HCT116 (cell line): ENCODE measurements at regions not wholly inside any gene's neighbourhood (a gene's known extent, or its start where the extent isn't known, plus 50 kb on each side); places are given as distances from the start of the nearest gene placed in this dataset.

Source experiments
- ATAC-seq: fragments of 200-7000 bp; cut with Tn5 transposase; 2 replicates; pipeline ENCODE4 v1.9.1; 2020; ENCODE audit warnings: mild to moderate bottlenecking, moderate library complexity
- BruUV-seq: library from RNA; stranded (reverse); fragments of 400-500 nt; replicated peaks from 2 replicates; lab custom pipeline; 2021; lab: Mats Ljungman, UMichigan
- CTCF ChIA-PET: fragments of 300-600 bp; sonication (Branson Sonifier 250); formaldehyde crosslinking; loops from one replicate; lab custom pipeline; 2021; ENCODE audit warnings: antibody characterized with exemption; lab: Charles Lee
- POLR2A ChIA-PET: fragments of 300-600, 350-600 bp; sonication (Branson Sonifier 250); formaldehyde crosslinking; loops from one replicate; lab custom pipeline; 2021; ENCODE audit warnings: antibody characterized with exemption; lab: Charles Lee
- RAD21 ChIA-PET, 2 experiments: fragments of 300-600 bp; sonication (Branson Sonifier 250); formaldehyde crosslinking; loops; one replicate each; lab custom pipeline; 2023; ENCODE audit warnings: low total read pairs in 2 of 2; ENCODE audit not compliant: uncharacterized antibody in 2 of 2, unreplicated experiment in 2 of 2, low non-redundant PET in 1 of 2; lab: Charles Lee
- DNase-seq: peaks from one replicate; pipeline ENCODE4 v3.0.0-alpha.2; 2010; ENCODE audit warnings: low read depth, low spot score
- H2AFZ ChIP-seq: fragments of 200-600 bp; shearing (Covaris generic), sonication (generic); 2 replicates; pipeline ENCODE4 v1.6.1; 2017; ENCODE audit warnings: low read depth, mixed run types, mixed read lengths, antibody characterized with exemption, low read length; ENCODE audit not compliant: poor library complexity, severe bottlenecking
- H3K27ac ChIP-seq: 2 replicates; pipeline ENCODE4 v1.5.1; 2012; ENCODE audit warnings: low read depth, low read length
- H3K27me3 ChIP-seq: fragments of 200-600 bp; sonication (generic); 2 replicates; pipeline ENCODE4 v1.6.1; 2016; ENCODE audit warnings: mixed run types, low read length, mixed read lengths; ENCODE audit not compliant: insufficient read depth
- H3K36me3 ChIP-seq, 2 experiments: fragments of 200-500 bp in 1 of 2; fragments of 200-600 bp in 1 of 2; sonication (Bioruptor generic) in 1 of 2; sonication (generic) in 1 of 2; 2 replicates each; pipeline versions ENCODE4 v1.5.1 to v1.6.1; 2014 to 2016; ENCODE audit warnings: low read length in 2 of 2, inconsistent platforms in 1 of 2, mixed read lengths in 1 of 2, mixed run types in 1 of 2; ENCODE audit not compliant: insufficient read depth in 2 of 2, control insufficient read depth in 1 of 2
- H3K4me1 ChIP-seq, 2 experiments: fragments of 200-600 bp in 1 of 2; sonication (generic) in 1 of 2; 2 replicates each; pipeline versions ENCODE4 v1.5.1 to v1.6.1; 2012 to 2017; ENCODE audit warnings: low read length in 2 of 2, inconsistent platforms in 1 of 2, mild to moderate bottlenecking in 1 of 2, mixed read lengths in 1 of 2, mixed run types in 1 of 2, moderate library complexity in 1 of 2; ENCODE audit not compliant: insufficient read depth in 2 of 2, control insufficient read depth in 1 of 2
- H3K4me2 ChIP-seq: fragments of 200-600 bp; sonication (generic); 2 replicates; pipeline ENCODE4 v1.6.1; 2017; ENCODE audit warnings: mixed run types, low read length, mixed read lengths
- H3K4me3 ChIP-seq, 2 experiments: fragments of 200-600 bp in 1 of 2; sonication (generic) in 1 of 2; replicated peaks in 1 of 2; 2 replicates each; pipeline ENCODE4 v1.5.1; 2011 to 2016; ENCODE audit warnings: low read length in 2 of 2, control low read depth in 1 of 2, low read depth in 1 of 2, mild to moderate bottlenecking in 1 of 2, mixed read lengths in 1 of 2, mixed run types in 1 of 2
- H3K79me2 ChIP-seq: fragments of 200-600 bp; sonication (generic); 2 replicates; pipeline ENCODE4 v1.6.1; 2017; ENCODE audit warnings: mild to moderate bottlenecking, mixed run types, low read length, moderate library complexity, mixed read lengths; ENCODE audit not compliant: insufficient read depth
- H3K9ac ChIP-seq: fragments of 200-600 bp; sonication (generic); 2 replicates; pipeline ENCODE4 v1.6.1; 2016; ENCODE audit warnings: low read length, mixed read lengths
- H3K9me2 ChIP-seq: fragments of 200-600 bp; sonication (generic), shearing (Covaris generic); 2 replicates; pipeline ENCODE4 v1.6.1; 2017; ENCODE audit warnings: mixed run types, mild to moderate bottlenecking, moderate library complexity; ENCODE audit not compliant: insufficient read depth
- H3K9me3 ChIP-seq, 2 experiments: fragments of 200-500 bp in 1 of 2; fragments of 200-600 bp in 1 of 2; sonication (Bioruptor generic) in 1 of 2; sonication (generic) in 1 of 2; 2 replicates each; pipeline ENCODE4 v1.6.1; 2014 to 2017; ENCODE audit warnings: low read length in 2 of 2, mixed read lengths in 2 of 2, inconsistent platforms in 1 of 2, low read depth in 1 of 2, mild to moderate bottlenecking in 1 of 2, mixed run types in 1 of 2, moderate library complexity in 1 of 2; ENCODE audit not compliant: control insufficient read depth in 1 of 2, insufficient read depth in 1 of 2
- H4K20me1 ChIP-seq: fragments of 200-600 bp; sonication (generic), shearing (Covaris generic); 2 replicates; pipeline ENCODE4 v1.6.1; 2017; ENCODE audit warnings: mixed run types, mild to moderate bottlenecking, moderate library complexity; ENCODE audit not compliant: insufficient read depth
- CEBPB ChIP-seq: IDR thresholded peaks from 2 replicates; pipeline ENCODE4 v1.6.1; 2012; ENCODE audit warnings: low read depth
- EGR1 ChIP-seq: IDR thresholded peaks from 2 replicates; pipeline ENCODE4 v1.6.1; 2012; ENCODE audit warnings: low read depth
- ELF1 ChIP-seq: IDR thresholded peaks from 2 replicates; pipeline ENCODE4 v1.6.1; 2012; ENCODE audit warnings: low read depth, borderline replicate concordance
- EZH2 ChIP-seq: fragments of 200-600 bp; sonication (generic); IDR thresholded peaks from 2 replicates; pipeline ENCODE4 v1.6.1; 2017; ENCODE audit warnings: antibody characterized with exemption, mixed run types
- FOSL1 ChIP-seq: IDR thresholded peaks from 2 replicates; pipeline ENCODE4 v1.6.1; 2012; ENCODE audit warnings: low read depth
- JUND ChIP-seq: IDR thresholded peaks from 2 replicates; pipeline ENCODE4 v1.6.1; 2012
- POLR2AphosphoS5 ChIP-seq: IDR thresholded peaks from 2 replicates; pipeline ENCODE4 v1.6.1; 2011; ENCODE audit warnings: mild to moderate bottlenecking, low read depth, low read length, moderate library complexity
- RAD21 ChIP-seq: IDR thresholded peaks from 2 replicates; pipeline ENCODE4 v1.6.1; 2012; ENCODE audit warnings: low read depth, mild to moderate bottlenecking
- SP1 ChIP-seq: IDR thresholded peaks from 2 replicates; pipeline ENCODE4 v1.6.1; 2012; ENCODE audit warnings: low read depth
- ZNF274 ChIP-seq: fragments of 200-500 bp; sonication (Bioruptor generic); IDR thresholded peaks from 2 replicates; pipeline ENCODE4 v1.6.1; 2014; ENCODE audit warnings: mild to moderate bottlenecking, low read depth, low read length, inconsistent platforms
- intact Hi-C: fragments of 100-400 bp; cut with micrococcal nuclease; formaldehyde crosslinking; loops from 2 replicates; pipeline ENCODE4 v1.10.0; 2022

- intact Hi-C loops = no loop called here
- ATAC-seq = no peak
- H3K9me3 ChIP-seq = no peaks in the 10 kb centered on the region
- H2AFZ ChIP-seq = no peak overlapping the region
- RAD21 ChIA-PET = no interaction called here
- H3K4me1 ChIP-seq = peaks cover 0 to 3% of the 10 kb centered on the region in 2 experiments; a peak in 2 of 4 replicates
- no peaks in the 10 kb centered on the region for H3K36me3 ChIP-seq
- no peak overlapping the region for H3K9ac ChIP-seq
- no peaks in the 10 kb centered on the region for H3K27me3 ChIP-seq
- H3K79me2 ChIP-seq = no peaks in the 10 kb centered on the region
- CTCF ChIA-PET = interaction anchor here (0.9 kb wide), 1 partner anchor 37 kb away, joined by 3 read pairs; no protein-coding TSS in a partner anchor
- no peaks in the 10 kb centered on the region for H4K20me1 ChIP-seq
- no peak overlapping the region for H3K4me2 ChIP-seq
- no TSS peak for BruUV-seq
- H3K9me2 ChIP-seq = no peaks in the 10 kb centered on the region
- POLR2A ChIA-PET = no interaction called here
- H3K4me3 ChIP-seq = no peak overlapping the region
- no peak overlapping the region for H3K27ac ChIP-seq
- TF ChIP-seq EGR1 (no peak), ELF1 (no peak), SP1 (no peak)
- DNase-seq = no peak
Measured at GRCh38 chr10:118496525-118496924, 98.9 kb downstream of the PRLHR start.

- POLR2A ChIA-PET = no interaction called here
- no peak overlapping the region for H2AFZ ChIP-seq
- no peak for DNase-seq
- no peaks in the 10 kb centered on the region for H4K20me1 ChIP-seq
- no peak overlapping the region for H3K4me2 ChIP-seq
- RAD21 ChIA-PET = no interaction called here
- CTCF ChIA-PET = interaction anchor here (0.9 kb wide), 1 partner anchor 36 kb away, joined by 3 read pairs; no protein-coding TSS in a partner anchor
- H3K4me3 ChIP-seq = no peak overlapping the region
- ATAC-seq = no peak
- no peaks in the 10 kb centered on the region for H3K36me3 ChIP-seq
- H3K4me1 ChIP-seq = no peaks in the 10 kb centered on the region
- H3K9me2 ChIP-seq = no peaks in the 10 kb centered on the region
- H3K27me3 ChIP-seq = no peaks in the 10 kb centered on the region
- intact Hi-C loops = no loop called here
- TF ChIP-seq POLR2AphosphoS5 (no peak), JUND (no peak), RAD21 (no peak), FOSL1 (peak; percentile 12; the same call in 1 of the 2 replicates), EZH2 (no peak), CEBPB (no peak), ZNF274 (no peak)
- H3K9ac ChIP-seq = no peak overlapping the region
- no TSS peak for BruUV-seq
- H3K79me2 ChIP-seq = no peaks in the 10 kb centered on the region
- no peaks in the 10 kb centered on the region for H3K9me3 ChIP-seq
- no peak overlapping the region for H3K27ac ChIP-seq
Measured at GRCh38 chr10:118495499-118495898, 99.9 kb downstream of the PRLHR start.
